RWPE1 (cell line): ENCODE measurements at regions not wholly inside any gene's neighbourhood (a gene's known extent, or its start where the extent isn't known, plus 50 kb on each side); places are given as distances from the start of the nearest gene placed in this dataset.

Source experiments
- CTCF ChIA-PET: fragments of 350-600 bp; sonication (Branson Sonifier 250); formaldehyde crosslinking; extraction: SDS; loops from one replicate; lab custom pipeline; 2021; lab: Yijun Ruan, JAX
- POLR2A ChIA-PET: fragments of 400-600 bp; formaldehyde crosslinking; extraction: SDS; loops from one replicate; lab custom pipeline; 2020; ENCODE audit warnings: antibody characterized with exemption; ENCODE audit not compliant: low non-redundant PET; lab: Yijun Ruan, JAX
- DNase-seq: peaks from one replicate; pipeline ENCODE4 v3.0.0; 2012; ENCODE audit warnings: low spot score
- H3K27ac ChIP-seq: fragments of 450-650 bp; 2 replicates; pipeline ENCODE4 v1.5.1; 2017
- TF ChIP-seq, protein P1 (sequence below): fragments of 450-650 bp; conservative IDR thresholded peaks from 2 replicates; pipeline ENCODE4 v1.5.1; 2017; ENCODE audit warnings: low read depth, mild to moderate bottlenecking

DNA sequence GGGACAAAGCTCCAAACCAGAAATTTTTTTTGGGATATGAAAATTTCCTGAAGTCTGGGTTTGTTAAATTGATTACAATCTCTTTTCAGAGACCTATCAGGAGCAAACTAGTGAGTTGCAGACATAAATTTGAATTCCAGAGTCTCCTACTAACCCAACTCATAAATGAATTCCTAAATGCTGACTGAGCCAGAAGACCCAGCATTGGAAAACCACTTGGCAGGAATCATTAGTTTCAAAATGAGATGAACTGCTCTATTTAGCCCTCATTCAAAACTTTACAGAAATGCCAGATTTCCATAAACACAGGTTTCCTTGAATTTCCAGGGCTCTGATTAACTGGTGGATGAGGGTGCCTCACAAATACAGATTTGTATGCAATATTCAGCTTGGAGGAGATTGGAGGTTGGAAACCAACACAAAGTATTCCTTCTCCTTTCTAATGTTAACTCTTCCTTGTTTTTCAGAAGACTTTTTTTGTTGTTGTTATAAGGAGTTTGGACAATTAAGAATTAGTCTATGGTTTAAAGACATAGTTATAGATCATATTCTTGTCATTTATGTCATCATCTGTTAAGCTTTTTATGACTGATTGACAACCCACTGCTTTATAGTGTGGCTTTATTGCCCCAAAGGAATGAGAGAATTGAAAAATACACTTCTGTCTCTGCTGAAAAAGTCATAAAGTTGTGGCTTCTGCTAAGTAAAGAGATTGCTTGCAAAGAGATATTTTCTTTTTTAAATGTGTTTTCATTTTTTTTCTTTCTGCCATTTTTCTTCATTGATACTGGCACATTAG lies 222.8 kb downstream of the HLX start:
- ChIA-PET POLR2A (no interaction called here), CTCF (no interaction called here)
- H3K27ac ChIP-seq, result no peak overlapping the region
- TF ChIP-seq, protein P1, sequence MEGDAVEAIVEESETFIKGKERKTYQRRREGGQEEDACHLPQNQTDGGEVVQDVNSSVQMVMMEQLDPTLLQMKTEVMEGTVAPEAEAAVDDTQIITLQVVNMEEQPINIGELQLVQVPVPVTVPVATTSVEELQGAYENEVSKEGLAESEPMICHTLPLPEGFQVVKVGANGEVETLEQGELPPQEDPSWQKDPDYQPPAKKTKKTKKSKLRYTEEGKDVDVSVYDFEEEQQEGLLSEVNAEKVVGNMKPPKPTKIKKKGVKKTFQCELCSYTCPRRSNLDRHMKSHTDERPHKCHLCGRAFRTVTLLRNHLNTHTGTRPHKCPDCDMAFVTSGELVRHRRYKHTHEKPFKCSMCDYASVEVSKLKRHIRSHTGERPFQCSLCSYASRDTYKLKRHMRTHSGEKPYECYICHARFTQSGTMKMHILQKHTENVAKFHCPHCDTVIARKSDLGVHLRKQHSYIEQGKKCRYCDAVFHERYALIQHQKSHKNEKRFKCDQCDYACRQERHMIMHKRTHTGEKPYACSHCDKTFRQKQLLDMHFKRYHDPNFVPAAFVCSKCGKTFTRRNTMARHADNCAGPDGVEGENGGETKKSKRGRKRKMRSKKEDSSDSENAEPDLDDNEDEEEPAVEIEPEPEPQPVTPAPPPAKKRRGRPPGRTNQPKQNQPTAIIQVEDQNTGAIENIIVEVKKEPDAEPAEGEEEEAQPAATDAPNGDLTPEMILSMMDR, result no peak
- no peak for DNase-seq

DNA sequence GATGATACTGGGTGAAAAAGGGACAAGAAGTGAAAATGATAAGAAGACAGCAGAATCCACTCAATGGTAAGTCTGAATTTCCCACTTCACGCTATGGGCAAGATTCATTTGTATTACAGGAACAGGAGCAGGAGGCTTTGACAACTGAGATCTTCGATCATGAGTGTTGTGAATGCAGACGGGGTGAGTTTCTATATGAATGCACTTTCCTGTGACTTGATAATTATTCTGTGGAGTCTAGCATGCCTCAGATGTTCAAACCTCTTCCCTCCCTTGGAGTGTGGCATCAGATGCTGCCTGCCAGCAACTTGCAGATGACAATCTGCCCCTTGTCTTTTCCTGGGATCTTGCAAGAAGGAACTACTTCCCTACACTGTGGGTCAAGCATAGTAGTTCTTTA lies 225.4 kb downstream of the HLX start:
- no peak for DNase-seq
- no peak overlapping the region for H3K27ac ChIP-seq
- ChIA-PET POLR2A (no interaction called here), CTCF (interaction anchor here (0.7 kb wide), 1 partner anchor 305 kb away, joined by 3 read pairs; no protein-coding TSS in a partner anchor)
- TF ChIP-seq, protein P1, result no peak

DNA sequence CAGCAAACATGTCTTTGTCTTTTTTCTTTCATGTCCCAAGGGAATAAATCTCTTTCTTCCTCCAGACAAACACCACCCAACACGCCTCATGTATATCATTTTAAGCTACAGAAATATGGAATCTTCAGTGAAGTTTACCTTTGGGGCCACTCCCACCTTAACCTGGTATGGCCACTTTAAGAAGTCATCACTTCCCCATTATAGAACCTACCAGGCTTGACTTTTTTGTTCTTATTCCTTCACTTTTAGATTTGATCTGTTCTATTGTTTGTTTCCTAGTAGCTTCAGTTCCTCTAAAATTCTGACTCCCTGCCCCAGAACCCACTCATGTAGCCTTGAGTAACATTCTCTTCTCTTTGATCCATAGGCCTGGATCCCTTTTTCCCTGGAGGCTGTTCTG lies 226.3 kb downstream of the HLX start:
- H3K27ac ChIP-seq, result no peak overlapping the region
- ChIA-PET CTCF (interaction anchor here (0.6 kb wide), 1 partner anchor 9 kb away, joined by 4 read pairs; no protein-coding TSS in a partner anchor), POLR2A (no interaction called here)
- TF ChIP-seq, protein P1, result no peak
- no peak for DNase-seq

DNA sequence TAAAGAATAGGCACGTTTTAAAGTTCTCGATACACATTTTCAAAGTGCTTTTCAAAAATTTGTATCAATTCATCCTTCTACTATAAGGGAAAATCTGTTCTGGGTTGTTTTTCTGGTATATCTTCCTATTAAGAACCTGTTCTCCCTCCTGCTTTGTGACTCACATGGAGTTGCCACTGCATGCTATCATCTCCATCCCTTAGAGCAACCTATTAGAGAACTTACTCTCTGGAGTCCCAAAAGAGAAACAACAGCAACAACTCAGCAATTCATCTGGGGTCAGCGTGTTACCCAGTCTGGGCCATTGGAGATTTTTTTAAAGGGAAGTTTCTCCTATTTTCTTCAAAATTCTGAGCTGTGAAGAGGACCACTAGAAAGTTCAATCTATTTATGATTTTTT lies 227.4 kb downstream of the HLX start:
- DNase-seq, result no peak
- TF ChIP-seq, protein P1, result no peak
- ChIA-PET POLR2A (no interaction called here), CTCF (no interaction called here)
- H3K27ac ChIP-seq, result no peak overlapping the region

DNA sequence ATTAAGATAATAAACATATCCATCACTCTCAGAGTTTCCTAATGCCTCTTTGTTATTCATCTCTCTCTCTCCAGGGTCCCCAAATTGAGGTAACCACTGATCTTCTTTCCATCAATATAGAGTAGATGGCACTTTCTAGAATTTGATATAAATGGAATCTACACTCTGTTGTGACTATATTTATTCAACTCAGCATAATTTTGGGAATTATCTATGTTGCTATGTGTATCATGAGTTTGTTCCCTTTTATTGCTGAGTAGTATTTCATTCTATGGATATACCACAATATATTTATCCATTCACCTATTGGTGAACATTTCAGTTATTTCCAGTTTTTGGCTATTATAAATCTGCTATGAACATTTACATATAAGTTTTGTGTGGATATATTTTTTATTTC lies 230.7 kb downstream of the HLX start:
- TF ChIP-seq, protein P1, result no peak
- H3K27ac ChIP-seq, result no peak overlapping the region
- ChIA-PET POLR2A (no interaction called here), CTCF (no interaction called here)
- DNase-seq, result no peak

DNA sequence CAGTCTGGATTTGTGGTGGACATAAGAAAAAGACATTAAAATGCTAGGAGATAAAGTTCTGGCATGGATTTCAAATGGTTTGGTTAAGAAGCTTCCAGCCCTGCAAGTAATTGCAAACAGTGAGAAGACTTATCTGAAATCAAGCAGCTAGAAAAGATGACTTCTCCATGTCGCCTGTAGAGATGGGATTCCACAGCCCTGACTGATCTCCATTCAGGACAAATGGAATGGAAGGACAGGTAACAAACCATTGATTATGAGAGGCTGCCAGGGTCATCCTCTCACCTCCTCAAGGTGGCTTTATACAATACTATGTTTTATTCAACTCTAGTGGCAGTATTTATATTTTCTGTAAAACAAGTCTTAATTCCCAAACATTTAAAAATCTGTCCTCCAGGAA lies 237.9 kb downstream of the HLX start:
- TF ChIP-seq, protein P1, result no peak
- ChIA-PET CTCF (interaction anchor here (0.6 kb wide), 1 partner anchor 49 kb away, joined by 4 read pairs; no protein-coding TSS in a partner anchor), POLR2A (no interaction called here)
- no peak for DNase-seq
- H3K27ac ChIP-seq, result no peak overlapping the region
